OCI-LY7 (cell line): ENCODE measurements at regions not wholly inside any gene's neighbourhood (a gene's known extent, or its start where the extent isn't known, plus 50 kb on each side); places are given as distances from the start of the nearest gene placed in this dataset.

Experiments
- BruUV-seq: library from RNA; stranded (reverse); fragments of 400-500 nt; replicated peaks from 2 replicates; lab custom pipeline; 2021; lab: Mats Ljungman, UMichigan
- CTCF ChIA-PET: fragments of 300-600 bp; sonication (Branson Sonifier 250); formaldehyde crosslinking; loops from one replicate; lab custom pipeline; 2022; ENCODE audit warnings: antibody characterized with exemption; ENCODE audit not compliant: unreplicated experiment; lab: Charles Lee
- POLR2A ChIA-PET: fragments of 300-600 bp; sonication (Branson Sonifier 250); formaldehyde crosslinking; loops from one replicate; lab custom pipeline; 2022; ENCODE audit warnings: antibody characterized with exemption; lab: Charles Lee
- DNase-seq: peaks from one replicate; pipeline ENCODE4 v3.0.0-alpha.2; 2015; ENCODE audit warnings: low spot score
- H2AFZ ChIP-seq: fragments of 200-600 bp; sonication (generic), shearing (Covaris generic); 2 replicates; pipeline ENCODE4 v1.6.1; 2014; ENCODE audit warnings: mild to moderate bottlenecking, antibody characterized with exemption, low read length, moderate library complexity
- H3K27ac ChIP-seq: fragments of 200-600 bp; sonication (generic); 2 replicates; pipeline ENCODE4 v1.5.1; 2014; ENCODE audit warnings: mixed run types, low read depth, mild to moderate bottlenecking, moderate library complexity, low read length, inconsistent platforms; ENCODE audit not compliant: poor library complexity, severe bottlenecking
- H3K36me3 ChIP-seq: fragments of 200-600 bp; sonication (generic); 2 replicates; pipeline ENCODE4 v1.6.1; 2014; ENCODE audit warnings: mild to moderate bottlenecking, antibody characterized with exemption, low read length, moderate library complexity, mixed read lengths; ENCODE audit not compliant: insufficient read depth
- H3K4me1 ChIP-seq: fragments of 200-600 bp; sonication (generic); 2 replicates; pipeline ENCODE4 v1.5.1; 2014; ENCODE audit warnings: mild to moderate bottlenecking, low read length; ENCODE audit not compliant: insufficient read depth, poor library complexity, severe bottlenecking
- H3K4me2 ChIP-seq: fragments of 200-600 bp; sonication (generic); 2 replicates; pipeline ENCODE4 v1.6.1; 2014; ENCODE audit warnings: mild to moderate bottlenecking, low read length
- H3K4me3 ChIP-seq: fragments of 200-600 bp; sonication (generic); 2 replicates; pipeline ENCODE4 v1.5.1; 2014; ENCODE audit warnings: mild to moderate bottlenecking, low read depth, low read length; ENCODE audit not compliant: poor library complexity, severe bottlenecking
- H3K79me2 ChIP-seq: fragments of 200-600 bp; sonication (generic); 2 replicates; pipeline ENCODE4 v1.6.1; 2016; ENCODE audit warnings: low read depth, mild to moderate bottlenecking, low read length, moderate library complexity, mixed read lengths; ENCODE audit not compliant: insufficient read depth
- H3K9me2 ChIP-seq: fragments of 200-600 bp; sonication (generic); 2 replicates; pipeline ENCODE4 v1.6.1; 2016; ENCODE audit warnings: mild to moderate bottlenecking, low read length, mixed read lengths; ENCODE audit not compliant: insufficient read depth
- H3K9me3 ChIP-seq: fragments of 200-600 bp; sonication (generic); 2 replicates; pipeline ENCODE4 v1.6.1; 2014; ENCODE audit warnings: mild to moderate bottlenecking, mixed run types, low read length, mixed read lengths
- H4K20me1 ChIP-seq: fragments of 200-600 bp; sonication (generic); 2 replicates; pipeline ENCODE4 v1.6.1; 2014; ENCODE audit warnings: mild to moderate bottlenecking, antibody characterized with exemption, low read length, moderate library complexity, mixed read lengths; ENCODE audit not compliant: insufficient read depth
- CTCF ChIP-seq: fragments of 200-600 bp; sonication (generic); conservative IDR thresholded peaks from 2 replicates; pipeline ENCODE4 v1.5.1; 2014; ENCODE audit warnings: mild to moderate bottlenecking, antibody characterized with exemption, low read length, moderate library complexity, mixed read lengths
- EZH2phosphoT487 ChIP-seq: fragments of 200-600 bp; sonication (generic); IDR thresholded peaks from 2 replicates; pipeline ENCODE4 v1.6.1; 2018; ENCODE audit warnings: low read depth, borderline replicate concordance, mild to moderate bottlenecking, mixed run types, antibody characterized with exemption, low read length, moderate library complexity, mixed read lengths
- intact Hi-C: fragments of 100-400 bp; cut with micrococcal nuclease; formaldehyde crosslinking; loops from one replicate; pipeline ENCODE4 v1.10.0; 2022; ENCODE audit not compliant: unreplicated experiment

DNA sequence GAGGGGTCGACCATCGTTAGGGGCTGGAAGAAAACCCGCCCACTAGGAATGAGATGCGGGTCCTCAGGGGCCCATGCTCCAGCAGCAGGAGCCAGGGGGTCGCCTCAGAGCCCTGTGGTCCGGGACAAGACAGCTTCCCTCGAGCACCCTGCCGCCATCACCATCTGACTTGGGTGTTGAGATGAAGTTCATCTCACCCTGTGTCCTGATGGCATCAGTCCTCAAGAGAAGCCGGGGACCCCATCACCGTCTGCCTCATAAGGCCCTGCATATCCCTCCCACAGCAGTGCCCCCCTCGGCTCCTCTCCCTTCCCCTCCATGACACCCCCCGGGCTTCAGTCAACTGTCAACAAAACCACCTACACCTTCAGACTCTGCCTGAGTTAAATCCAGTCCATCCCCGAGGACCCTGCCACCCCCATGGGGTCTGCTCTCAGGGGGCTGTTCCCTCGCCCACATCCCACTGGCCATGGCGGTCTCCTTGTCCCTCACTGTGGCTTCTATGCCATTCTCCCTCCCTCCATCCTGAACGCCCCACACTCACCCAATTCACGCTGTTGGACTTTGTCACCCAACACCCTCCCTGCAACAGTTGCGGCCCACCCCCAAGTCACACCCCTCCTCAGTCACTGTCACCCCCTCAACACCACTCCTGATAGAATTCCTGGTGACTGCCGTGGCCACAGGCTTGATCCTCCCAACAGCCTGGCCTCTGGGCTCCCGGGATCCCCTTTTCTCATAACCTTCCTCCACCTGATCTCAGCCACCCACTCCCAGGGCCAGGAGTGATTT is 87.7 kb upstream of the RTL6 start:
- no peak for TF ChIP-seq CTCF
- no peak for TF ChIP-seq EZH2phosphoT487
- Histone ChIP-seq H3K4me2 (no peak overlapping the region), H3K4me1 (no peaks in the 10 kb centered on the region), H3K27ac (no peak overlapping the region), H4K20me1 (no peaks in the 10 kb centered on the region), H3K4me3 (no peak overlapping the region), H3K9me3 (no peaks in the 10 kb centered on the region), H3K79me2 (no peaks in the 10 kb centered on the region), H3K9me2 (no peaks in the 10 kb centered on the region), H3K36me3 (no peaks in the 10 kb centered on the region), H2AFZ (no peak overlapping the region)
- intact Hi-C loops: no loop called here
- CTCF ChIA-PET: no interaction called here
- POLR2A ChIA-PET: no interaction called here
- DNase-seq: no peak
- no TSS peak for BruUV-seq

DNA sequence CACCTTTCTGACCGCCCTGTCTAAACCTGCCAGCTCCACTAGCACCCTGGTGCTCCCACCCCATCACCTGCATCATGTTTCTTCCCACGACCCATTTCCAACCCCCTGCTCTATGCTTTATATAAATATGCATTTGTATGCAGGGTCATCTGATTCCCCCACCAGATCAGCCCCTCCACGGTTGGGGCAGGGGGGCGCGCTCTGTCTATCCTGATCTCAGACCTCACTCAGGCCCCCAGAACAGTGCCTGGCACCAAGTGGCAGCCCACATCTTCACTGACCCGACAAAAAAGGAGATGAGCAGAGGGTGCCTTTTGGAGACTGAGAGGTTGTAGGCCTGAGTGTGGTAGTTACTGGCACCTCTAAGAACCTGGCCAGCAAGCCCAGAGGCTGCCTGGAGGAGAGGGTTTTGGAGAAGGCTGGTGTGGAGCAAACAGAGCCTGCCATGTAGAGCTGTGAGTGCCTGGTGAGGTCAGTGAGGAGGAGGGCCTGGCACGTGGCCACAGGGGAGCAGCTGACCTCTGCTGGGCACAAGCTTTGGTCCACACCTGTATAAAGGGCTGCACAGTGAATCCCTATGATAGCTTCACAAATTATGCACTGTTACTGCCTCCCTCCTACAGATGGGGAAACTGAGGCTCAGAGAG is 86.3 kb upstream of the RTL6 start:
- H2AFZ ChIP-seq: no peak overlapping the region
- POLR2A ChIA-PET: no interaction called here
- CTCF ChIA-PET: no interaction called here
- H4K20me1 ChIP-seq: no peaks in the 10 kb centered on the region
- no peaks in the 10 kb centered on the region for H3K36me3 ChIP-seq
- TF ChIP-seq CTCF (no peak), EZH2phosphoT487 (no peak)
- no peak overlapping the region for H3K4me3 ChIP-seq
- no peaks in the 10 kb centered on the region for H3K79me2 ChIP-seq
- no TSS peak for BruUV-seq
- no peaks in the 10 kb centered on the region for H3K4me1 ChIP-seq
- no peaks in the 10 kb centered on the region for H3K9me2 ChIP-seq
- H3K27ac ChIP-seq: no peak overlapping the region
- no peak overlapping the region for H3K4me2 ChIP-seq
- no peak for DNase-seq
- H3K9me3 ChIP-seq: no peaks in the 10 kb centered on the region
- intact Hi-C loops: no loop called here

DNA sequence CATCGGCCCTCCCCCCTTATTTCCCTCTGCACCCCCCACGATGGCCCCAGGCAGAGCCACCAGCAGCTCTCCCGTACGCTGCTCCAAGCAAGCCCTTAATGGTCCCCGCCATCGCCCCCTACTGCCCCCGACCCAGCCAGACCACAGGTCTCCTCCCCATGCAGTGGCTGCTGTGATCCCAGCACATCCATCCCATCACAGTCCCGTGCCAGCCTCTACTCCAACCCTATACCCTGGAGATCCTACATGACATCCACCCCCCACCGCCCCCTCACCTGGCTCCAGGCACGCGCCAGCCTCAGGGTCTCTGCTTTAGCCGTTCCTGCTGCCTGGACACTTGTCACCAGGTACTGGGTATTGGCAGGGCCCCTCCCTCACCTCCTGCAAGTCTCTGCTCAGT is 85.8 kb upstream of the RTL6 start:
- intact Hi-C loops: no loop called here
- Histone ChIP-seq H3K4me1 (no peaks in the 10 kb centered on the region), H4K20me1 (no peaks in the 10 kb centered on the region), H2AFZ (no peak overlapping the region), H3K9me2 (no peaks in the 10 kb centered on the region), H3K27ac (no peak overlapping the region), H3K4me3 (no peak overlapping the region), H3K79me2 (no peaks in the 10 kb centered on the region), H3K4me2 (no peak overlapping the region), H3K36me3 (no peaks in the 10 kb centered on the region), H3K9me3 (no peaks in the 10 kb centered on the region)
- no peak for DNase-seq
- no TSS peak for BruUV-seq
- CTCF ChIA-PET: no interaction called here
- no peak for TF ChIP-seq CTCF
- no peak for TF ChIP-seq EZH2phosphoT487
- POLR2A ChIA-PET: no interaction called here
